ENCODE measurements at regions not wholly inside any gene's neighbourhood (a gene's known extent, or its start where the extent isn't known, plus 50 kb on each side); places are given as distances from the start of the nearest gene placed in this dataset.

GRCh38 chr4:20592013-20592412 is 108.2 kb upstream of the PACRGL start:
- Histone ChIP-seq H3K4me1 (ENCODE audit: control insufficient read depth, extremely low read depth, insufficient read depth, low read length) (no peaks in the 10 kb centered on the region), H3K27ac (ENCODE audit: insufficient read depth, low read depth, low read length) (no peak overlapping the region), H3K9me1 (replicated peaks; ENCODE audit: control insufficient read depth, extremely low read depth, insufficient read depth, low read length) (no peaks in the 10 kb centered on the region), H3K36me3 (ENCODE audit: control insufficient read depth in 2 of 2, extremely low read depth in 1 of 2, insufficient read depth in 2 of 2, low read length in 2 of 2) (no peaks in the 10 kb centered on the region), H3K9me3 (replicated peaks; ENCODE audit: control insufficient read depth, insufficient read depth, low read length) (no peaks in the 10 kb centered on the region), H3K9ac (replicated peaks; ENCODE audit: extremely low read depth, insufficient read depth, low read length) (no peak overlapping the region), H4K20me1 (replicated peaks; ENCODE audit: control insufficient read depth, extremely low read depth, insufficient read depth, low read length) (no peaks in the 10 kb centered on the region), H3K79me2 (ENCODE audit: control insufficient read depth, insufficient read depth, low read length) (no peaks in the 10 kb centered on the region), H3K4me2 (ENCODE audit: insufficient read depth, low read length) (no peak overlapping the region), H3K4me3 (replicated peaks in 1 of 3; ENCODE audit: insufficient read depth in 1 of 3, low read depth in 1 of 3, low read length in 3 of 3) (no peak overlapping the region), H3K27me3 (ENCODE audit: control insufficient read depth in 2 of 2, insufficient read depth in 2 of 2, low read length in 2 of 2) (no peaks in the 10 kb centered on the region), H2AFZ (ENCODE audit: low read depth, low read length) (no peak overlapping the region)
- FAIRE-seq (no peak), DNase-seq (ENCODE audit: low read depth, low spot score) (no peak)
- TF ChIP-seq EZH2 (IDR thresholded peaks at IDR 0.05; ENCODE audit: borderline replicate concordance, low read depth, low read length, severe bottlenecking): no peak
- TF ChIP-seq POLR2AphosphoS5 (IDR thresholded peaks at IDR 0.05; ENCODE audit: insufficient read depth, low read depth, low read length): no peak
- no peak for TF ChIP-seq POLR2A (IDR thresholded peaks at IDR 0.05; ENCODE audit: low read depth, low read length)
- no peak for TF ChIP-seq FOS (IDR thresholded peaks at IDR 0.05; ENCODE audit: borderline replicate concordance, insufficient read depth, low read length)
- ChIA-PET POLR2A (no interaction called here), CTCF (interaction anchor here (1.3 kb wide), 1 partner anchor 12 kb away, joined by 3 read pairs; no protein-coding TSS in a partner anchor)
- dilution Hi-C loops (cut with MboI; ENCODE audit: extremely low pct_ligation_motif_present, low sequenced_read_pairs): no loop called here
- intact Hi-C loops (cut with micrococcal nuclease): loop anchor here (5.0 kb wide), 1 partner anchor 1770 kb away; no protein-coding TSS in a partner anchor
- BruUV-seq (replicated peaks): no TSS peak

- no peak overlapping the region for H3K4me3 ChIP-seq (replicated peaks in 1 of 3; ENCODE audit: insufficient read depth in 1 of 3, low read depth in 1 of 3, low read length in 3 of 3)
- no peak overlapping the region for H3K27ac ChIP-seq (ENCODE audit: insufficient read depth, low read depth, low read length)
- no peaks in the 10 kb centered on the region for H3K9me3 ChIP-seq (replicated peaks; ENCODE audit: control insufficient read depth, insufficient read depth, low read length)
- H2AFZ ChIP-seq (ENCODE audit: low read depth, low read length): no peak overlapping the region
- H3K4me1 ChIP-seq (ENCODE audit: control insufficient read depth, extremely low read depth, insufficient read depth, low read length): no peaks in the 10 kb centered on the region
- H3K4me2 ChIP-seq (ENCODE audit: insufficient read depth, low read length): no peak overlapping the region
- ChIA-PET CTCF (interaction anchor here (1.2 to 1.3 kb wide), 2 partner anchors 10 to 11 kb away, joined by 3 read pairs; no protein-coding TSS in a partner anchor), POLR2A (no interaction called here)
- intact Hi-C loops (cut with micrococcal nuclease): loop anchor here (5.0 kb wide), 1 partner anchor 1770 kb away; no protein-coding TSS in a partner anchor
- H3K9me1 ChIP-seq (replicated peaks; ENCODE audit: control insufficient read depth, extremely low read depth, insufficient read depth, low read length): no peaks in the 10 kb centered on the region
- BruUV-seq (replicated peaks): no TSS peak
- no peaks in the 10 kb centered on the region for H3K36me3 ChIP-seq (ENCODE audit: control insufficient read depth in 2 of 2, extremely low read depth in 1 of 2, insufficient read depth in 2 of 2, low read length in 2 of 2)
- FAIRE-seq (no peak), DNase-seq (ENCODE audit: low read depth, low spot score) (no peak)
- H3K9ac ChIP-seq (replicated peaks; ENCODE audit: extremely low read depth, insufficient read depth, low read length): no peak overlapping the region
- H3K79me2 ChIP-seq (ENCODE audit: control insufficient read depth, insufficient read depth, low read length): no peaks in the 10 kb centered on the region
- no peaks in the 10 kb centered on the region for H3K27me3 ChIP-seq (ENCODE audit: control insufficient read depth in 2 of 2, insufficient read depth in 2 of 2, low read length in 2 of 2)
- no peaks in the 10 kb centered on the region for H4K20me1 ChIP-seq (replicated peaks; ENCODE audit: control insufficient read depth, extremely low read depth, insufficient read depth, low read length)
- no peak for TF ChIP-seq MAX (IDR thresholded peaks at IDR 0.05; ENCODE audit: insufficient read depth, insufficient read length)
- no peak for TF ChIP-seq CTCF (IDR thresholded peaks at IDR 0.05; ENCODE audit: extremely low read depth in 1 of 2, insufficient read depth in 1 of 2, low read depth in 1 of 2, low read length in 2 of 2)
- no peak for TF ChIP-seq MYC (IDR thresholded peaks at IDR 0.05; ENCODE audit: low read depth, low read length)
- TF ChIP-seq GATA2 (IDR thresholded peaks at IDR 0.05; ENCODE audit: insufficient read depth, insufficient read length, low read depth, low read length): no peak
- TF ChIP-seq FOS (IDR thresholded peaks at IDR 0.05; ENCODE audit: borderline replicate concordance, insufficient read depth, low read length): no peak
- no peak for TF ChIP-seq POLR2AphosphoS5 (IDR thresholded peaks at IDR 0.05; ENCODE audit: insufficient read depth, low read depth, low read length)
- TF ChIP-seq JUN (IDR thresholded peaks at IDR 0.05; ENCODE audit: borderline replicate concordance, insufficient read depth, insufficient read length, low read depth): no peak
- no peak for TF ChIP-seq EZH2 (IDR thresholded peaks at IDR 0.05; ENCODE audit: borderline replicate concordance, low read depth, low read length, severe bottlenecking)
- TF ChIP-seq POLR2A (IDR thresholded peaks at IDR 0.05; ENCODE audit: low read depth, low read length): no peak
- dilution Hi-C loops (cut with MboI; ENCODE audit: extremely low pct_ligation_motif_present, low sequenced_read_pairs): no loop called here
These were observed 107.6 kb upstream of the PACRGL start for GRCh38 chr4:20592663-20593062.

All from endothelial cell of umbilical vein (primary cell).